ENCODE measurements at regions not wholly inside any gene's neighbourhood (a gene's known extent, or its start where the extent isn't known, plus 50 kb on each side); places are given as distances from the start of the nearest gene placed in this dataset.

GRCh38 chr16:14014284-14014625, 56.9 kb upstream of the MRTFB start:
- intact Hi-C loops (cut with micrococcal nuclease) = no loop called here
- CTCF ChIA-PET (ENCODE audit: low intra/inter-chr PET ratio) = no interaction called here
- Histone ChIP-seq H3K27ac (ENCODE audit: extremely low read depth, low read depth, low read length) (no peak overlapping the region), H3K36me3 (ENCODE audit: control insufficient read depth, insufficient read depth, low read length) (no peaks in the 10 kb centered on the region), H4K20me1 (replicated peaks; ENCODE audit: control insufficient read depth, insufficient read depth, low read length) (no peaks in the 10 kb centered on the region), H3K9me3 (replicated peaks; ENCODE audit: control insufficient read depth, insufficient read depth, low read depth, low read length) (no peaks in the 10 kb centered on the region), H3K9ac (ENCODE audit: insufficient read depth in 1 of 2, low read depth in 2 of 2, low read length in 2 of 2) (no peak overlapping the region), H3K4me3 (no peak overlapping the region), H3K4me2 (ENCODE audit: insufficient read depth, low read length) (no peak overlapping the region), H2AFZ (ENCODE audit: low read depth, low read length) (no peak overlapping the region), H3K4me1 (replicated peaks in 1 of 2; ENCODE audit: control insufficient read depth in 2 of 2, insufficient read depth in 2 of 2, low read length in 2 of 2) (no peaks in the 10 kb centered on the region), H3K27me3 (ENCODE audit: control insufficient read depth in 2 of 2, insufficient read depth in 2 of 2, low read length in 2 of 2) (peaks cover 21 to 22% of the 10 kb centered on the region in 2 experiments), H3K79me2 (ENCODE audit: control insufficient read depth, insufficient read depth, low read length) (no peaks in the 10 kb centered on the region), H3K9me1 (ENCODE audit: control insufficient read depth, insufficient read depth, low read length) (no peaks in the 10 kb centered on the region)
- WGBS (ENCODE audit: insufficient coverage, low coverage, missing lambda C conversion rate) = 33% methylated on average over 3 of the region's 5 CpGs
- POLR2A ChIA-PET = no interaction called here
- ATAC-seq = no peak
- in situ Hi-C loops (cut with MboI) = no loop called here
- DNase-seq (ENCODE audit: extremely low read depth in 1 of 4, low spot score in 3 of 4) = no peak
- TF ChIP-seq SIN3B (IDR thresholded peaks at IDR 0.05; ENCODE audit: low read depth) (no peak), FOXA1 (IDR thresholded peaks at IDR 0.05; ENCODE audit: borderline replicate concordance) (no peak), PPARD (CRISPR knock-in tag; IDR thresholded peaks at IDR 0.05) (no peak), ZNF23 (CRISPR knock-in tag; IDR thresholded peaks at IDR 0.05) (no peak), THRAP3 (IDR thresholded peaks at IDR 0.05; ENCODE audit: borderline replicate concordance) (no peak), ZNF507 (tag; conservative IDR thresholded peaks at IDR 0.05) (no peak), SRF (CRISPR knock-in tag; IDR thresholded peaks at IDR 0.05) (no peak)
- TF ChIP-seq, protein P1, sequence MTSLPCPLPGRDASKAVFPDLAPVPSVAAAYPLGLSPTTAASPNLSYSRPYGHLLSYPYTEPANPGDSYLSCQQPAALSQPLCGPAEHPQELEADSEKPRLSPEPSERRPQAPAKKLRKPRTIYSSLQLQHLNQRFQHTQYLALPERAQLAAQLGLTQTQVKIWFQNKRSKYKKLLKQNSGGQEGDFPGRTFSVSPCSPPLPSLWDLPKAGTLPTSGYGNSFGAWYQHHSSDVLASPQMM (CRISPR knock-in tag; IDR thresholded peaks at IDR 0.05) = no peak
- TF ChIP-seq, protein P2, sequence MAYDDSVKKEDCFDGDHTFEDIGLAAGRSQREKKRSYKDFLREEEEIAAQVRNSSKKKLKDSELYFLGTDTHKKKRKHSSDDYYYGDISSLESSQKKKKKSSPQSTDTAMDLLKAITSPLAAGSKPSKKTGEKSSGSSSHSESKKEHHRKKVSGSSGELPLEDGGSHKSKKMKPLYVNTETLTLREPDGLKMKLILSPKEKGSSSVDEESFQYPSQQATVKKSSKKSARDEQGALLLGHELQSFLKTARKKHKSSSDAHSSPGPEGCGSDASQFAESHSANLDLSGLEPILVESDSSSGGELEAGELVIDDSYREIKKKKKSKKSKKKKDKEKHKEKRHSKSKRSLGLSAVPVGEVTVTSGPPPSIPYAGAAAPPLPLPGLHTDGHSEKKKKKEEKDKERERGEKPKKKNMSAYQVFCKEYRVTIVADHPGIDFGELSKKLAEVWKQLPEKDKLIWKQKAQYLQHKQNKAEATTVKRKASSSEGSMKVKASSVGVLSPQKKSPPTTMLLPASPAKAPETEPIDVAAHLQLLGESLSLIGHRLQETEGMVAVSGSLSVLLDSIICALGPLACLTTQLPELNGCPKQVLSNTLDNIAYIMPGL (CRISPR knock-in tag; IDR thresholded peaks at IDR 0.05) = no peak
- BruUV-seq (replicated peaks) = no TSS peak
- no peak for FAIRE-seq

Data from K562 (cell line).